GM23338 (cell line): ENCODE measurements at regions not wholly inside any gene's neighbourhood (a gene's known extent, or its start where the extent isn't known, plus 50 kb on each side); places are given as distances from the start of the nearest gene placed in this dataset.

ENCODE experiments used
- ATAC-seq: fragments of 200-7000 bp; cut with Tn5 transposase; 3 replicates; pipeline ENCODE4 v1.9.1; 2020
- DNase-seq: peaks from one replicate; pipeline ENCODE4 v3.0.0-alpha.2; 2015; ENCODE audit warnings: low spot score
- H2AFZ ChIP-seq: fragments of 200-600 bp; sonication (generic); 2 replicates; pipeline ENCODE4 v1.8.0; 2016; ENCODE audit warnings: antibody characterized with exemption, mild to moderate bottlenecking, moderate library complexity
- H3F3A ChIP-seq: fragments of 200-600 bp; sonication (generic); replicated peaks from 2 replicates; pipeline ENCODE4 v1.8.0; 2017; ENCODE audit warnings: antibody characterized with exemption, mixed run types, low read depth
- H3K27ac ChIP-seq: fragments of 200-600 bp; sonication (generic); 2 replicates; pipeline ENCODE4 v1.6.1; 2016; ENCODE audit warnings: low read depth
- H3K27me3 ChIP-seq: fragments of 200-600 bp; sonication (generic); 2 replicates; pipeline ENCODE4 v1.8.0; 2016; ENCODE audit warnings: mild to moderate bottlenecking, mixed run types, moderate library complexity; ENCODE audit not compliant: insufficient read depth
- H3K36me3 ChIP-seq: fragments of 200-600 bp; sonication (generic); 2 replicates; pipeline ENCODE4 v1.8.0; 2016; ENCODE audit warnings: mild to moderate bottlenecking; ENCODE audit not compliant: insufficient read depth
- H3K4me1 ChIP-seq: fragments of 200-600 bp; sonication (generic); 2 replicates; pipeline ENCODE4 v1.8.0; 2016; ENCODE audit warnings: mild to moderate bottlenecking, moderate library complexity; ENCODE audit not compliant: insufficient read depth
- H3K4me2 ChIP-seq: fragments of 200-600 bp; sonication (generic); 2 replicates; pipeline ENCODE4 v1.7.1; 2017; ENCODE audit warnings: mixed run types
- H3K4me3 ChIP-seq: fragments of 200-600 bp; sonication (generic); 2 replicates; pipeline ENCODE4 v1.6.1; 2016; ENCODE audit warnings: mixed run types
- H3K79me2 ChIP-seq: fragments of 200-600 bp; sonication (generic); replicated peaks from 2 replicates; pipeline ENCODE4 v1.8.0; 2017; ENCODE audit warnings: mild to moderate bottlenecking; ENCODE audit not compliant: insufficient read depth
- H3K9me2 ChIP-seq: fragments of 200-600 bp; sonication (generic); 2 replicates; pipeline ENCODE4 v1.8.0; 2017; ENCODE audit not compliant: insufficient read depth
- H4K20me1 ChIP-seq: fragments of 200-600 bp; sonication (generic); replicated peaks from 2 replicates; pipeline ENCODE4 v1.8.0; 2017; ENCODE audit warnings: mild to moderate bottlenecking; ENCODE audit not compliant: insufficient read depth
- H3K27ac Mint-ChIP-seq: 2 replicates; pipeline ENCODE4 v1.8.0; 2020; ENCODE audit warnings: inconsistent platforms, mild to moderate bottlenecking, moderate library complexity, mixed read lengths
- H3K27me3 Mint-ChIP-seq: 3 replicates; pipeline ENCODE4 v1.8.0; 2022; ENCODE audit warnings: low read depth, mild to moderate bottlenecking, moderate library complexity, mixed read lengths, inconsistent platforms; ENCODE audit not compliant: insufficient read depth, poor library complexity
- H3K36me3 Mint-ChIP-seq: 3 replicates; pipeline ENCODE4 v1.8.0; 2021; ENCODE audit warnings: low read depth, mild to moderate bottlenecking, inconsistent platforms, moderate library complexity, mixed read lengths
- H3K4me1 Mint-ChIP-seq: 3 replicates; pipeline ENCODE4 v1.8.0; 2020; ENCODE audit warnings: mild to moderate bottlenecking, inconsistent platforms, mixed read lengths
- H3K4me3 Mint-ChIP-seq: 3 replicates; pipeline ENCODE4 v1.8.0; 2021; ENCODE audit warnings: moderate library complexity, mild to moderate bottlenecking, inconsistent platforms, mixed read lengths
- H3K9me3 Mint-ChIP-seq: 3 replicates; pipeline ENCODE4 v1.8.0; 2020; ENCODE audit warnings: moderate library complexity, mild to moderate bottlenecking, inconsistent platforms, mixed read lengths
- CREB1 ChIP-seq: fragments of 250-450 bp; sonication (Bioruptor Pico); IDR thresholded peaks from 2 replicates; pipeline ENCODE4 v1.5.0; 2020; ENCODE audit warnings: low read depth, mild to moderate bottlenecking, moderate library complexity
- EZH2 ChIP-seq: fragments of 200-600 bp; sonication (generic); IDR thresholded peaks from one replicate; pipeline ENCODE4 v1.8.0; 2017; ENCODE audit warnings: antibody characterized with exemption, mild to moderate bottlenecking, low read depth; ENCODE audit not compliant: unreplicated experiment
- EZH2phosphoT487 ChIP-seq: fragments of 200-600 bp; sonication (generic); IDR thresholded peaks from one replicate; pipeline ENCODE4 v1.8.1; 2018; ENCODE audit warnings: antibody characterized with exemption; ENCODE audit not compliant: unreplicated experiment
- JUNB ChIP-seq: IDR thresholded peaks from one replicate; pipeline ENCODE4 v1.6.1; 2016; ENCODE audit warnings: antibody characterized with exemption; ENCODE audit not compliant: unreplicated experiment
- NANOG ChIP-seq: IDR thresholded peaks from 2 replicates; pipeline ENCODE4 v1.6.1; 2016; ENCODE audit warnings: antibody characterized with exemption, borderline replicate concordance
- POLR2AphosphoS5 ChIP-seq: IDR thresholded peaks from 2 replicates; pipeline ENCODE4 v1.6.1; 2016; ENCODE audit warnings: antibody characterized with exemption, low read depth
- STAT1 ChIP-seq: IDR thresholded peaks from one replicate; pipeline ENCODE4 v1.6.1; 2016; ENCODE audit warnings: antibody characterized with exemption; ENCODE audit not compliant: unreplicated experiment
- ZNF114 ChIP-seq: fragments of 250-450 bp; sonication (Bioruptor Pico); IDR thresholded peaks from 2 replicates; pipeline ENCODE4 v1.5.0; 2020; ENCODE audit warnings: mild to moderate bottlenecking, moderate library complexity
- ZNF331 ChIP-seq: fragments of 250-450 bp; sonication (Bioruptor Pico); IDR thresholded peaks from 2 replicates; pipeline ENCODE4 v1.5.0; 2020; ENCODE audit warnings: low read depth, mild to moderate bottlenecking, moderate library complexity
- TF ChIP-seq, protein P1 (sequence below): IDR thresholded peaks from 2 replicates; pipeline ENCODE4 v1.6.1; 2016; ENCODE audit warnings: antibody characterized with exemption
- TF ChIP-seq, protein P2 (sequence below): IDR thresholded peaks from one replicate; pipeline ENCODE4 v1.6.1; 2018; ENCODE audit warnings: antibody characterized with exemption; ENCODE audit not compliant: unreplicated experiment
- TF ChIP-seq, protein P3 (sequence below), 2 experiments: fragments of 200-600 bp in 1 of 2; sonication (generic) in 1 of 2; conservative IDR thresholded peaks; 2 replicates each; pipeline versions ENCODE4 v1.5.1 to v1.6.1; 2016 to 2017; ENCODE audit warnings: antibody characterized with exemption in 2 of 2, low read depth in 2 of 2, mild to moderate bottlenecking in 2 of 2, moderate library complexity in 1 of 2
- TF ChIP-seq, protein P4 (sequence below): fragments of 250-450 bp; sonication (Bioruptor Pico); IDR thresholded peaks from 2 replicates; pipeline ENCODE4 v1.5.0; 2020; ENCODE audit warnings: mild to moderate bottlenecking, moderate library complexity

DNA sequence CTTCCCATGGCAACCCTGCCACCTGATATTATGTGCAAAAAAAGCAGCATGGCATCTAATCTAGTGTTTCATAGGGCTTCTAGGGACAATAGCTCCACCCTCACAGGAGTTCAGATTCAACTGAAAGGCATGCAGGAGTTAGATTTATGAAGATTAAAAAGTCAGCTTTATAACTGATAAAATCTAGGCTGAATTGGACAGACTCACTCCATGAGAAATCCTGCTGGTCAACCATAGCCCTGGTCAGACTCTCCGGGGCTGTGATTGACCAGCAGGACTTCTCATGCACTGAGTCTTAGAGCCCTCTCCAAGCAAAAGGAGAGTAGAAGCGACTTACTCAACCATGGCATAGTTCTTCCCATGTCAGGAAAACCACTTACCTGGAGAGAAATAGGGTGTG lies 345.4 kb downstream of the NEBL start:
- Histone ChIP-seq H3K79me2 (no peaks in the 10 kb centered on the region), H3K4me2 (no peak overlapping the region), H3K27me3 (no peaks in the 10 kb centered on the region), H2AFZ (no peak overlapping the region), H3K27ac (no peak overlapping the region), H4K20me1 (no peaks in the 10 kb centered on the region), H3K4me1 (no peaks in the 10 kb centered on the region), H3K9me2 (peaks cover 5% of the 10 kb centered on the region; the same call in 1 of the 2 replicates), H3K36me3 (no peaks in the 10 kb centered on the region; the same call in 1 of the 2 replicates), H3F3A (no peaks in the 10 kb centered on the region), H3K4me3 (no peak overlapping the region)
- Mint-ChIP-seq H3K27me3 (no peaks in the 10 kb centered on the region), H3K4me1 (no peaks in the 10 kb centered on the region), H3K27ac (no peak overlapping the region), H3K36me3 (peaks cover 19% of the 10 kb centered on the region), H3K9me3 (peaks cover 25% of the 10 kb centered on the region), H3K4me3 (no peak overlapping the region)
- DNase-seq, result no peak
- TF ChIP-seq ZNF331 (CRISPR knock-in tag) (no peak), NANOG (no peak), ZNF114 (CRISPR knock-in tag) (no peak), EZH2 (no peak), CREB1 (CRISPR knock-in tag) (no peak), EZH2phosphoT487 (no peak), STAT1 (no peak), POLR2AphosphoS5 (no peak), JUNB (no peak)
- TF ChIP-seq, protein P1, sequence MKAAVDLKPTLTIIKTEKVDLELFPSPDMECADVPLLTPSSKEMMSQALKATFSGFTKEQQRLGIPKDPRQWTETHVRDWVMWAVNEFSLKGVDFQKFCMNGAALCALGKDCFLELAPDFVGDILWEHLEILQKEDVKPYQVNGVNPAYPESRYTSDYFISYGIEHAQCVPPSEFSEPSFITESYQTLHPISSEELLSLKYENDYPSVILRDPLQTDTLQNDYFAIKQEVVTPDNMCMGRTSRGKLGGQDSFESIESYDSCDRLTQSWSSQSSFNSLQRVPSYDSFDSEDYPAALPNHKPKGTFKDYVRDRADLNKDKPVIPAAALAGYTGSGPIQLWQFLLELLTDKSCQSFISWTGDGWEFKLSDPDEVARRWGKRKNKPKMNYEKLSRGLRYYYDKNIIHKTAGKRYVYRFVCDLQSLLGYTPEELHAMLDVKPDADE, result no peak
- TF ChIP-seq, protein P2, sequence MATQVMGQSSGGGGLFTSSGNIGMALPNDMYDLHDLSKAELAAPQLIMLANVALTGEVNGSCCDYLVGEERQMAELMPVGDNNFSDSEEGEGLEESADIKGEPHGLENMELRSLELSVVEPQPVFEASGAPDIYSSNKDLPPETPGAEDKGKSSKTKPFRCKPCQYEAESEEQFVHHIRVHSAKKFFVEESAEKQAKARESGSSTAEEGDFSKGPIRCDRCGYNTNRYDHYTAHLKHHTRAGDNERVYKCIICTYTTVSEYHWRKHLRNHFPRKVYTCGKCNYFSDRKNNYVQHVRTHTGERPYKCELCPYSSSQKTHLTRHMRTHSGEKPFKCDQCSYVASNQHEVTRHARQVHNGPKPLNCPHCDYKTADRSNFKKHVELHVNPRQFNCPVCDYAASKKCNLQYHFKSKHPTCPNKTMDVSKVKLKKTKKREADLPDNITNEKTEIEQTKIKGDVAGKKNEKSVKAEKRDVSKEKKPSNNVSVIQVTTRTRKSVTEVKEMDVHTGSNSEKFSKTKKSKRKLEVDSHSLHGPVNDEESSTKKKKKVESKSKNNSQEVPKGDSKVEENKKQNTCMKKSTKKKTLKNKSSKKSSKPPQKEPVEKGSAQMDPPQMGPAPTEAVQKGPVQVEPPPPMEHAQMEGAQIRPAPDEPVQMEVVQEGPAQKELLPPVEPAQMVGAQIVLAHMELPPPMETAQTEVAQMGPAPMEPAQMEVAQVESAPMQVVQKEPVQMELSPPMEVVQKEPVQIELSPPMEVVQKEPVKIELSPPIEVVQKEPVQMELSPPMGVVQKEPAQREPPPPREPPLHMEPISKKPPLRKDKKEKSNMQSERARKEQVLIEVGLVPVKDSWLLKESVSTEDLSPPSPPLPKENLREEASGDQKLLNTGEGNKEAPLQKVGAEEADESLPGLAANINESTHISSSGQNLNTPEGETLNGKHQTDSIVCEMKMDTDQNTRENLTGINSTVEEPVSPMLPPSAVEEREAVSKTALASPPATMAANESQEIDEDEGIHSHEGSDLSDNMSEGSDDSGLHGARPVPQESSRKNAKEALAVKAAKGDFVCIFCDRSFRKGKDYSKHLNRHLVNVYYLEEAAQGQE, result no peak
- TF ChIP-seq, protein P3, sequence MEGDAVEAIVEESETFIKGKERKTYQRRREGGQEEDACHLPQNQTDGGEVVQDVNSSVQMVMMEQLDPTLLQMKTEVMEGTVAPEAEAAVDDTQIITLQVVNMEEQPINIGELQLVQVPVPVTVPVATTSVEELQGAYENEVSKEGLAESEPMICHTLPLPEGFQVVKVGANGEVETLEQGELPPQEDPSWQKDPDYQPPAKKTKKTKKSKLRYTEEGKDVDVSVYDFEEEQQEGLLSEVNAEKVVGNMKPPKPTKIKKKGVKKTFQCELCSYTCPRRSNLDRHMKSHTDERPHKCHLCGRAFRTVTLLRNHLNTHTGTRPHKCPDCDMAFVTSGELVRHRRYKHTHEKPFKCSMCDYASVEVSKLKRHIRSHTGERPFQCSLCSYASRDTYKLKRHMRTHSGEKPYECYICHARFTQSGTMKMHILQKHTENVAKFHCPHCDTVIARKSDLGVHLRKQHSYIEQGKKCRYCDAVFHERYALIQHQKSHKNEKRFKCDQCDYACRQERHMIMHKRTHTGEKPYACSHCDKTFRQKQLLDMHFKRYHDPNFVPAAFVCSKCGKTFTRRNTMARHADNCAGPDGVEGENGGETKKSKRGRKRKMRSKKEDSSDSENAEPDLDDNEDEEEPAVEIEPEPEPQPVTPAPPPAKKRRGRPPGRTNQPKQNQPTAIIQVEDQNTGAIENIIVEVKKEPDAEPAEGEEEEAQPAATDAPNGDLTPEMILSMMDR (conservative IDR thresholded peaks at IDR 0.05; ENCODE audit: low read depth in 2 of 2), result no peak
- TF ChIP-seq, protein P4, sequence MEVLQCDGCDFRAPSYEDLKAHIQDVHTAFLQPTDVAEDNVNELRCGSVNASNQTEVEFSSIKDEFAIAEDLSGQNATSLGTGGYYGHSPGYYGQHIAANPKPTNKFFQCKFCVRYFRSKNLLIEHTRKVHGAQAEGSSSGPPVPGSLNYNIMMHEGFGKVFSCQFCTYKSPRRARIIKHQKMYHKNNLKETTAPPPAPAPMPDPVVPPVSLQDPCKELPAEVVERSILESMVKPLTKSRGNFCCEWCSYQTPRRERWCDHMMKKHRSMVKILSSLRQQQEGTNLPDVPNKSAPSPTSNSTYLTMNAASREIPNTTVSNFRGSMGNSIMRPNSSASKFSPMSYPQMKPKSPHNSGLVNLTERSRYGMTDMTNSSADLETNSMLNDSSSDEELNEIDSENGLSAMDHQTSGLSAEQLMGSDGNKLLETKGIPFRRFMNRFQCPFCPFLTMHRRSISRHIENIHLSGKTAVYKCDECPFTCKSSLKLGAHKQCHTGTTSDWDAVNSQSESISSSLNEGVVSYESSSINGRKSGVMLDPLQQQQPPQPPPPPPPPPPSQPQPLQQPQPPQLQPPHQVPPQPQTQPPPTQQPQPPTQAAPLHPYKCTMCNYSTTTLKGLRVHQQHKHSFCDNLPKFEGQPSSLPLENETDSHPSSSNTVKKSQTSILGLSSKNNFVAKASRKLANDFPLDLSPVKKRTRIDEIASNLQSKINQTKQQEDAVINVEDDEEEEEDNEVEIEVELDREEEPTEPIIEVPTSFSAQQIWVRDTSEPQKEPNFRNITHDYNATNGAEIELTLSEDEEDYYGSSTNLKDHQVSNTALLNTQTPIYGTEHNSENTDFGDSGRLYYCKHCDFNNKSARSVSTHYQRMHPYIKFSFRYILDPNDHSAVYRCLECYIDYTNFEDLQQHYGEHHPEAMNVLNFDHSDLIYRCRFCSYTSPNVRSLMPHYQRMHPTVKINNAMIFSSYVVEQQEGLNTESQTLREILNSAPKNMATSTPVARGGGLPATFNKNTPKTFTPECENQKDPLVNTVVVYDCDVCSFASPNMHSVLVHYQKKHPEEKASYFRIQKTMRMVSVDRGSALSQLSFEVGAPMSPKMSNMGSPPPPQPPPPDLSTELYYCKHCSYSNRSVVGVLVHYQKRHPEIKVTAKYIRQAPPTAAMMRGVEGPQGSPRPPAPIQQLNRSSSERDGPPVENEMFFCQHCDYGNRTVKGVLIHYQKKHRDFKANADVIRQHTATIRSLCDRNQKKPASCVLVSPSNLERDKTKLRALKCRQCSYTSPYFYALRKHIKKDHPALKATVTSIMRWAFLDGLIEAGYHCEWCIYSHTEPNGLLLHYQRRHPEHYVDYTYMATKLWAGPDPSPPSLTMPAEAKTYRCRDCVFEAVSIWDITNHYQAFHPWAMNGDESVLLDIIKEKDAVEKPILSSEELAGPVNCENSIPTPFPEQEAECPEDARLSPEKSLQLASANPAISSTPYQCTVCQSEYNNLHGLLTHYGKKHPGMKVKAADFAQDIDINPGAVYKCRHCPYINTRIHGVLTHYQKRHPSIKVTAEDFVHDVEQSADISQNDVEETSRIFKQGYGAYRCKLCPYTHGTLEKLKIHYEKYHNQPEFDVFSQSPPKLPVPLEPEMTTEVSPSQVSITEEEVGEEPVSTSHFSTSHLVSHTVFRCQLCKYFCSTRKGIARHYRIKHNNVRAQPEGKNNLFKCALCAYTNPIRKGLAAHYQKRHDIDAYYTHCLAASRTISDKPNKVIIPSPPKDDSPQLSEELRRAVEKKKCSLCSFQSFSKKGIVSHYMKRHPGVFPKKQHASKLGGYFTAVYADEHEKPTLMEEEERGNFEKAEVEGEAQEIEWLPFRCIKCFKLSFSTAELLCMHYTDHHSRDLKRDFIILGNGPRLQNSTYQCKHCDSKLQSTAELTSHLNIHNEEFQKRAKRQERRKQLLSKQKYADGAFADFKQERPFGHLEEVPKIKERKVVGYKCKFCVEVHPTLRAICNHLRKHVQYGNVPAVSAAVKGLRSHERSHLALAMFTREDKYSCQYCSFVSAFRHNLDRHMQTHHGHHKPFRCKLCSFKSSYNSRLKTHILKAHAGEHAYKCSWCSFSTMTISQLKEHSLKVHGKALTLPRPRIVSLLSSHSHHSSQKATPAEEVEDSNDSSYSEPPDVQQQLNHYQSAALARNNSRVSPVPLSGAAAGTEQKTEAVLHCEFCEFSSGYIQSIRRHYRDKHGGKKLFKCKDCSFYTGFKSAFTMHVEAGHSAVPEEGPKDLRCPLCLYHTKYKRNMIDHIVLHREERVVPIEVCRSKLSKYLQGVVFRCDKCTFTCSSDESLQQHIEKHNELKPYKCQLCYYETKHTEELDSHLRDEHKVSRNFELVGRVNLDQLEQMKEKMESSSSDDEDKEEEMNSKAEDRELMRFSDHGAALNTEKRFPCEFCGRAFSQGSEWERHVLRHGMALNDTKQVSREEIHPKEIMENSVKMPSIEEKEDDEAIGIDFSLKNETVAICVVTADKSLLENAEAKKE (CRISPR knock-in tag), result no peak
- no peak for ATAC-seq
